ENCODE measurements at regions not wholly inside any gene's neighbourhood (a gene's known extent, or its start where the extent isn't known, plus 50 kb on each side); places are given as distances from the start of the nearest gene placed in this dataset.

DNA sequence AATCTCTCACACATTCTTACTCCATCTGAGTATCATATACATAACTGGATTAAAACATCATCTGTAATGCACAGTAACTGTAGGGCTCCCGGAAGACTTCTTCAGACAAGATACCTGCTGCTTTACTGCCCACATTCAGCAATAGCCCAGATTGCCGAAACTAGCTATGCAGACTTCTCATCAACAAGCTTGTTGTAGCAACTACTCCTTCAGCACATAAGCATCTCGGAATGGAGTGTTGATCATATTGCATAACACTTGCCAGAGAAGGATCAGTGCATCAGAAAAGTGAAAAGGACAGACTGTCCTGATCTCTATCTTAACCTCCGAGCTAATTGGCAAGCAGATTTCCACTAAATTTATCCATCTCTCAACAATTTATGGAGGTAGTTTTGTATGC lies 354.6 kb upstream of the C1orf87 start:
- in situ Hi-C loops (cut with HindIII; ENCODE audit: low sequenced_read_pairs): no loop called here
- DNase-seq (ENCODE audit: low read depth): no peak
- no peak overlapping the region for H3K4me3 ChIP-seq (ENCODE audit: low read depth, low read length)
- TF ChIP-seq CTCF (IDR thresholded peaks at IDR 0.05; ENCODE audit: low read depth, low read length, missing control alignments): no peak

GRCh38 chr1:60427701-60428100 lies 354.1 kb upstream of the C1orf87 start:
- in situ Hi-C loops (cut with HindIII; ENCODE audit: low sequenced_read_pairs): no loop called here
- DNase-seq (ENCODE audit: low read depth): no peak
- TF ChIP-seq CTCF (IDR thresholded peaks at IDR 0.05; ENCODE audit: low read depth, low read length, missing control alignments): no peak
- H3K4me3 ChIP-seq (ENCODE audit: low read depth, low read length): no peak overlapping the region

DNA sequence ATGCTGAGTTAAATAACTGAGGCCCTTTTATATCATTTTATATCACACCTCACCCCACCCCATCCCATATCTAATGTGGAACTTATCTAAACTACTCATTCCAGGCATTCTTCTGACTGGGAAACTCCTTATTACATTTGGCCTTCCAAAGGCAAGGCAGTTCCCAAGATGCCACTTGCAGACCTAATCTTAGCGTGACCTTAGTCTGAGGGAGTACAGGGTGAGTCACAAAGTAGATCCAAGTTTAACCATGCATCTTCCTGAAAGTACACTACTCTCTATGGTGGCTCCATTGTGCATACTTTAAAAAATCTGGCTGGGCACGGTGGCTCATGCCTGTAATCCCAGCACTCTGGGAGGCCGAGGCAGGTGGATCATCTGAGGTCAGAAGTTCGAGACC lies 353.6 kb upstream of the C1orf87 start:
- H3K4me3 ChIP-seq (ENCODE audit: low read depth, low read length): no peak overlapping the region
- no peak for TF ChIP-seq CTCF (IDR thresholded peaks at IDR 0.05; ENCODE audit: low read depth, low read length, missing control alignments)
- no peak for DNase-seq (ENCODE audit: low read depth)
- in situ Hi-C loops (cut with HindIII; ENCODE audit: low sequenced_read_pairs): no loop called here

DNA sequence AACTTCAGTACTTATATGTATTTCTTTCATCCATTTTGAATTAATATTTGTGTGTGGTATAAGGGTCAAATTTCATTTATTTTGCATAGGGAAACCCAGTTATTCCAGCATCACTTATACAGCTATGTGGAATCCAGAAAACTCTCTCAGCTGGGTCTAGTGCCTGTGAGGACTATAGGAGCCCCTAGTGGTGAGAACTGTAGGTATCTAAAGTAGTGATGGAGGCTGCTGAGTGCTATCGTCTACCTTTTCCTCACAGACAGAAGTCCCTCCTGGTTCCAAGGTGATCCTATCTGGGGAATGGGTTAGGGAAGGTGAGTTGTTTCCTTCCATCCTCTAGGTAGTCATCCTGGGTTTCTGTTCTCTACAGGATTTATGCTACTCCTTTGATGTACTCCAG lies 352.0 kb upstream of the C1orf87 start:
- in situ Hi-C loops (cut with HindIII; ENCODE audit: low sequenced_read_pairs): no loop called here
- no peak overlapping the region for H3K4me3 ChIP-seq (ENCODE audit: low read depth, low read length)
- peak; percentile 44 for TF ChIP-seq CTCF (IDR thresholded peaks at IDR 0.05; ENCODE audit: low read depth, low read length, missing control alignments)
- no peak for DNase-seq (ENCODE audit: low read depth)

- no peak for TF ChIP-seq CTCF (IDR thresholded peaks at IDR 0.05; ENCODE audit: low read depth, low read length, missing control alignments)
- DNase-seq (ENCODE audit: low read depth): peak; percentile 29
- in situ Hi-C loops (cut with HindIII; ENCODE audit: low sequenced_read_pairs): no loop called here
- no peak overlapping the region for H3K4me3 ChIP-seq (ENCODE audit: low read depth, low read length)
These were observed 349.7 kb upstream of the C1orf87 start for GRCh38 chr1:60423146-60423780.

- TF ChIP-seq CTCF (IDR thresholded peaks at IDR 0.05; ENCODE audit: low read depth, low read length, missing control alignments): no peak
- DNase-seq (ENCODE audit: low read depth): no peak
- no peak overlapping the region for H3K4me3 ChIP-seq (ENCODE audit: low read depth, low read length)
- in situ Hi-C loops (cut with HindIII; ENCODE audit: low sequenced_read_pairs): no loop called here
These were observed 348.4 kb upstream of the C1orf87 start for GRCh38 chr1:60421965-60422364.
